IgD-negative memory B cell (primary cell): ENCODE measurements at regions not wholly inside any gene's neighbourhood (a gene's known extent, or its start where the extent isn't known, plus 50 kb on each side); places are given as distances from the start of the nearest gene placed in this dataset.

Experiments
- H3K27ac Mint-ChIP-seq, 3 donors: one replicate each; pipeline ENCODE4 v1.8.0; 2020 to 2022; ENCODE audit warnings: mild to moderate bottlenecking in 3 of 3, mixed read lengths in 3 of 3, moderate library complexity in 1 of 3
- H3K27me3 Mint-ChIP-seq: one replicate; pipeline ENCODE4 v1.8.0; 2021; ENCODE audit warnings: mixed read lengths
- H3K36me3 Mint-ChIP-seq: one replicate; pipeline ENCODE4 v1.8.0; 2020; ENCODE audit warnings: mild to moderate bottlenecking, mixed read lengths
- H3K4me1 Mint-ChIP-seq, 3 donors: one replicate each; pipeline ENCODE4 v1.8.0; 2020 to 2022; ENCODE audit warnings: mixed read lengths in 3 of 3, mild to moderate bottlenecking in 1 of 3
- H3K4me3 Mint-ChIP-seq, 4 donors: one replicate each; pipeline ENCODE4 v1.8.0; 2020 to 2022; ENCODE audit warnings: mild to moderate bottlenecking in 4 of 4, mixed read lengths in 4 of 4, moderate library complexity in 3 of 4
- H3K9me3 Mint-ChIP-seq, 3 donors: one replicate each; pipeline ENCODE4 v1.8.0; 2020 to 2021; ENCODE audit warnings: mixed read lengths in 3 of 3, mild to moderate bottlenecking in 1 of 3

GRCh38 chr11:37788141-37788877, 1190.3 kb upstream of the RAG2 start:
- H3K27ac Mint-ChIP-seq: peak overlapping the region in 1 of 3 donors; percentile 29
- H3K4me3 Mint-ChIP-seq: no peak overlapping the region
- H3K4me1 Mint-ChIP-seq: no peaks in the 10 kb centered on the region
- no peaks in the 10 kb centered on the region for H3K27me3 Mint-ChIP-seq
- peaks cover 5 to 27% (median 11%) of the 10 kb centered on the region in 3 donors for H3K9me3 Mint-ChIP-seq
- H3K36me3 Mint-ChIP-seq: no peaks in the 10 kb centered on the region

GRCh38 chr11:37786214-37786755, 1188.2 kb upstream of the RAG2 start:
- no peaks in the 10 kb centered on the region for H3K27me3 Mint-ChIP-seq
- H3K9me3 Mint-ChIP-seq: peaks cover 8 to 32% (median 14%) of the 10 kb centered on the region in 3 donors
- no peaks in the 10 kb centered on the region for H3K4me1 Mint-ChIP-seq
- no peak overlapping the region for H3K27ac Mint-ChIP-seq
- no peak overlapping the region for H3K4me3 Mint-ChIP-seq
- no peaks in the 10 kb centered on the region for H3K36me3 Mint-ChIP-seq

GRCh38 chr11:37774441-37774840, 1176.4 kb upstream of the RAG2 start:
- H3K36me3 Mint-ChIP-seq: no peaks in the 10 kb centered on the region
- H3K4me3 Mint-ChIP-seq: no peak overlapping the region
- no peak overlapping the region for H3K27ac Mint-ChIP-seq
- no peaks in the 10 kb centered on the region for H3K27me3 Mint-ChIP-seq
- H3K9me3 Mint-ChIP-seq: peaks cover 0 to 12% (median 7%) of the 10 kb centered on the region in 3 donors
- H3K4me1 Mint-ChIP-seq: no peaks in the 10 kb centered on the region

- peaks cover 3 to 10% (median 8%) of the 10 kb centered on the region in 3 donors for H3K9me3 Mint-ChIP-seq
- H3K27ac Mint-ChIP-seq: no peak overlapping the region
- no peaks in the 10 kb centered on the region for H3K27me3 Mint-ChIP-seq
- H3K4me3 Mint-ChIP-seq: no peak overlapping the region
- no peaks in the 10 kb centered on the region for H3K4me1 Mint-ChIP-seq
- H3K36me3 Mint-ChIP-seq: no peaks in the 10 kb centered on the region
These were observed 1172.1 kb upstream of the RAG2 start for GRCh38 chr11:37770145-37770544.

- Mint-ChIP-seq H3K27me3 (no peaks in the 10 kb centered on the region), H3K4me1 (no peaks in the 10 kb centered on the region), H3K27ac (no peak overlapping the region), H3K36me3 (no peaks in the 10 kb centered on the region), H3K9me3 (peaks cover 3 to 9% (median 8%) of the 10 kb centered on the region in 3 donors), H3K4me3 (no peak overlapping the region)
These were observed 1164.0 kb upstream of the RAG2 start for GRCh38 chr11:37762079-37762478.

GRCh38 chr11:37755521-37755920, 1157.5 kb upstream of the RAG2 start:
- H3K4me1 Mint-ChIP-seq: no peaks in the 10 kb centered on the region
- peaks cover 0 to 14% (median 12%) of the 10 kb centered on the region in 3 donors for H3K9me3 Mint-ChIP-seq
- no peak overlapping the region for H3K4me3 Mint-ChIP-seq
- H3K27me3 Mint-ChIP-seq: no peaks in the 10 kb centered on the region
- no peaks in the 10 kb centered on the region for H3K36me3 Mint-ChIP-seq
- H3K27ac Mint-ChIP-seq: no peak overlapping the region

- Mint-ChIP-seq H3K4me1 (no peaks in the 10 kb centered on the region), H3K9me3 (peaks cover 2 to 15% (median 12%) of the 10 kb centered on the region in 3 donors), H3K27me3 (no peaks in the 10 kb centered on the region), H3K4me3 (no peak overlapping the region), H3K36me3 (peaks cover 3% of the 10 kb centered on the region), H3K27ac (no peak overlapping the region)
These were observed 1150.6 kb upstream of the RAG2 start for GRCh38 chr11:37748641-37749040.

GRCh38 chr11:37747121-37747520, 1149.1 kb upstream of the RAG2 start:
- Mint-ChIP-seq H3K4me3 (no peak overlapping the region), H3K27me3 (no peaks in the 10 kb centered on the region), H3K36me3 (peaks cover 3% of the 10 kb centered on the region), H3K4me1 (no peaks in the 10 kb centered on the region), H3K9me3 (peaks cover 2 to 15% (median 12%) of the 10 kb centered on the region in 3 donors), H3K27ac (no peak overlapping the region)

GRCh38 chr11:37727371-37727770, 1129.3 kb upstream of the RAG2 start:
- Mint-ChIP-seq H3K27ac (no peak overlapping the region), H3K4me3 (no peak overlapping the region), H3K9me3 (peaks cover 0 to 18% (median 0%) of the 10 kb centered on the region in 3 donors), H3K4me1 (no peaks in the 10 kb centered on the region), H3K36me3 (no peaks in the 10 kb centered on the region), H3K27me3 (no peaks in the 10 kb centered on the region)

GRCh38 chr11:37724315-37724714, 1126.3 kb upstream of the RAG2 start:
- Mint-ChIP-seq H3K27me3 (no peaks in the 10 kb centered on the region), H3K36me3 (no peaks in the 10 kb centered on the region), H3K9me3 (peaks cover 0 to 13% (median 2%) of the 10 kb centered on the region in 3 donors), H3K4me3 (no peak overlapping the region), H3K4me1 (no peaks in the 10 kb centered on the region), H3K27ac (no peak overlapping the region)

GRCh38 chr11:37721485-37721884, 1123.4 kb upstream of the RAG2 start:
- no peak overlapping the region for H3K4me3 Mint-ChIP-seq
- no peaks in the 10 kb centered on the region for H3K27me3 Mint-ChIP-seq
- H3K4me1 Mint-ChIP-seq: no peaks in the 10 kb centered on the region
- H3K27ac Mint-ChIP-seq: no peak overlapping the region
- no peaks in the 10 kb centered on the region for H3K36me3 Mint-ChIP-seq
- peaks cover 2 to 10% (median 4%) of the 10 kb centered on the region in 3 donors for H3K9me3 Mint-ChIP-seq

- H3K4me1 Mint-ChIP-seq: no peaks in the 10 kb centered on the region
- H3K27ac Mint-ChIP-seq: no peak overlapping the region
- H3K4me3 Mint-ChIP-seq: no peak overlapping the region
- no peaks in the 10 kb centered on the region for H3K36me3 Mint-ChIP-seq
- no peaks in the 10 kb centered on the region for H3K27me3 Mint-ChIP-seq
- peaks cover 2 to 10% (median 4%) of the 10 kb centered on the region in 3 donors for H3K9me3 Mint-ChIP-seq
These were observed 1120.5 kb upstream of the RAG2 start for GRCh38 chr11:37718431-37718999.

- Mint-ChIP-seq H3K4me3 (no peak overlapping the region), H3K27ac (no peak overlapping the region), H3K36me3 (no peaks in the 10 kb centered on the region), H3K4me1 (no peaks in the 10 kb centered on the region), H3K9me3 (peaks cover 0 to 2% (median 0%) of the 10 kb centered on the region in 3 donors), H3K27me3 (no peaks in the 10 kb centered on the region)
These were observed 1114.2 kb upstream of the RAG2 start for GRCh38 chr11:37712251-37712650.

- no peak overlapping the region for H3K27ac Mint-ChIP-seq
- no peaks in the 10 kb centered on the region for H3K36me3 Mint-ChIP-seq
- H3K4me1 Mint-ChIP-seq: no peaks in the 10 kb centered on the region
- peaks cover 0 to 3% (median 2%) of the 10 kb centered on the region in 3 donors for H3K9me3 Mint-ChIP-seq
- H3K4me3 Mint-ChIP-seq: no peak overlapping the region
- no peaks in the 10 kb centered on the region for H3K27me3 Mint-ChIP-seq
These were observed 1112.0 kb upstream of the RAG2 start for GRCh38 chr11:37710031-37710430.

- no peaks in the 10 kb centered on the region for H3K4me1 Mint-ChIP-seq
- peaks cover 3 to 6% (median 4%) of the 10 kb centered on the region in 3 donors for H3K9me3 Mint-ChIP-seq
- no peak overlapping the region for H3K27ac Mint-ChIP-seq
- no peak overlapping the region for H3K4me3 Mint-ChIP-seq
- no peaks in the 10 kb centered on the region for H3K27me3 Mint-ChIP-seq
- no peaks in the 10 kb centered on the region for H3K36me3 Mint-ChIP-seq
These were observed 1106.8 kb upstream of the RAG2 start for GRCh38 chr11:37704791-37705190.

- Mint-ChIP-seq H3K27ac (no peak overlapping the region), H3K4me3 (no peak overlapping the region), H3K27me3 (no peaks in the 10 kb centered on the region), H3K9me3 (peaks cover 6 to 35% (median 8%) of the 10 kb centered on the region in 3 donors), H3K4me1 (no peaks in the 10 kb centered on the region), H3K36me3 (no peaks in the 10 kb centered on the region)
These were observed 1101.6 kb upstream of the RAG2 start for GRCh38 chr11:37699644-37700043.
